ENCODE measurements at regions not wholly inside any gene's neighbourhood (a gene's known extent, or its start where the extent isn't known, plus 50 kb on each side); places are given as distances from the start of the nearest gene placed in this dataset.

DNA sequence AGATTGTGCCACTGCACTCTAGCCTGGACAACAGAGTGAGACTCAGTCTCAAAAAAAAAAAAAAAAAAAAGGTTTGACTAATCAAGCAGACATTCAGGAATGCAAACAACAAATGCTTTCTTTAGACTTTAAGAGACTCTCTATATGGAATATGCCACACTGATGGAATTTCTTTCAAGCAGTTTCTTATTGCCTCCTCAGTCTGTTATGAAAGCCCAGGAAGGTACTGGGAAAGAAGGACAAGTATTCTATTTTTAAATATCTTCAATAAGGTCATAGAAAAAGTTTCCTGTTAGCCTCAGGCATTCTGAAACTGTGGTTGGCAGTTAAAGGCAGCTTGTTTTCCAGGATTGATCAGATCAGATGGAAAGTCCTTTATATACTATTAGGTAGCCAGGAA lies 241.6 kb downstream of the PIK3C3 start:
- Histone ChIP-seq H3K27ac (no peak overlapping the region), H3K36me3 (no peaks in the 10 kb centered on the region), H3K27me3 (no peaks in the 10 kb centered on the region), H3K4me3 (no peak overlapping the region), H3K4me1 (peaks cover 0 to 13% (median 0%) of the 10 kb centered on the region in 4 donors), H3K9me3 (no peaks in the 10 kb centered on the region)
- DNase-seq: no peak
- TF ChIP-seq POLR2A (IDR thresholded peaks at IDR 0.05): no peak
- TF ChIP-seq, protein P1, sequence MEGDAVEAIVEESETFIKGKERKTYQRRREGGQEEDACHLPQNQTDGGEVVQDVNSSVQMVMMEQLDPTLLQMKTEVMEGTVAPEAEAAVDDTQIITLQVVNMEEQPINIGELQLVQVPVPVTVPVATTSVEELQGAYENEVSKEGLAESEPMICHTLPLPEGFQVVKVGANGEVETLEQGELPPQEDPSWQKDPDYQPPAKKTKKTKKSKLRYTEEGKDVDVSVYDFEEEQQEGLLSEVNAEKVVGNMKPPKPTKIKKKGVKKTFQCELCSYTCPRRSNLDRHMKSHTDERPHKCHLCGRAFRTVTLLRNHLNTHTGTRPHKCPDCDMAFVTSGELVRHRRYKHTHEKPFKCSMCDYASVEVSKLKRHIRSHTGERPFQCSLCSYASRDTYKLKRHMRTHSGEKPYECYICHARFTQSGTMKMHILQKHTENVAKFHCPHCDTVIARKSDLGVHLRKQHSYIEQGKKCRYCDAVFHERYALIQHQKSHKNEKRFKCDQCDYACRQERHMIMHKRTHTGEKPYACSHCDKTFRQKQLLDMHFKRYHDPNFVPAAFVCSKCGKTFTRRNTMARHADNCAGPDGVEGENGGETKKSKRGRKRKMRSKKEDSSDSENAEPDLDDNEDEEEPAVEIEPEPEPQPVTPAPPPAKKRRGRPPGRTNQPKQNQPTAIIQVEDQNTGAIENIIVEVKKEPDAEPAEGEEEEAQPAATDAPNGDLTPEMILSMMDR (IDR thresholded peaks at IDR 0.05): no peak
- no peak for ATAC-seq
- intact Hi-C loops (cut with DNase I): no loop called here

DNA sequence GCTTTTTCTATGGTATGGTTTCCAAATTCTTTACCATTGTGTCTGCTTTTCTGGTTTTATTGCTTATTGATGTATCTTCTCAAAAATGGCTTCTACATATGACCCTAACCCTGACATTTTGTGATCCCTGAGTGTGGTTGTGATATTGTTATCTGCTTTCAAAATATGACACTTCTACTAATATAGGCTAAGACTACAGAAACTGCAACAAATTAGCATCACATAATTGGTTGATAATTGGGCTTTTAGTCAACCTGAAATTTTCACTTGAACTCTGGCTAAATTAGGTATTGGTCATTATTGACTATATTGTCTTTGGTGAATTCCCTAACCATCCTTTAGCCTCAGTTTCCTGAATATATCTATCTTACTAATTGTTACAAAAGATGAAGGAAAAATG lies 246.1 kb downstream of the PIK3C3 start:
- no peak for TF ChIP-seq POLR2A (IDR thresholded peaks at IDR 0.05)
- TF ChIP-seq, protein P1 (IDR thresholded peaks at IDR 0.05): no peak
- intact Hi-C loops (cut with DNase I): no loop called here
- ATAC-seq: no peak
- H3K4me3 ChIP-seq: no peak overlapping the region
- H3K4me1 ChIP-seq: peaks cover 0 to 13% (median 0%) of the 10 kb centered on the region in 4 donors
- no peaks in the 10 kb centered on the region for H3K27me3 ChIP-seq
- DNase-seq: no peak
- no peaks in the 10 kb centered on the region for H3K36me3 ChIP-seq
- H3K27ac ChIP-seq: no peak overlapping the region
- H3K9me3 ChIP-seq: no peaks in the 10 kb centered on the region

- no peak overlapping the region for H3K4me3 ChIP-seq
- WGBS (ENCODE audit: insufficient coverage, low coverage, low lambda C conversion rate, missing lambda C conversion rate): 81% methylated on average over 5 of the region's 5 CpGs
Measured at GRCh38 chr18:42211201-42211600, 256.2 kb downstream of the PIK3C3 start.

GRCh38 chr18:42222557-42222956 lies 267.5 kb downstream of the PIK3C3 start:
- intact Hi-C loops (cut with DNase I): no loop called here
- no peak for ATAC-seq
- Histone ChIP-seq H3K4me1 (no peaks in the 10 kb centered on the region), H3K4me3 (no peak overlapping the region), H3K27me3 (no peaks in the 10 kb centered on the region), H3K36me3 (no peaks in the 10 kb centered on the region), H3K27ac (no peak overlapping the region), H3K9me3 (no peaks in the 10 kb centered on the region)
- WGBS (ENCODE audit: insufficient coverage, low coverage, low lambda C conversion rate, missing lambda C conversion rate): 21% methylated on average over 1 of the region's 1 CpG
- no peak for TF ChIP-seq POLR2A (IDR thresholded peaks at IDR 0.05)
- TF ChIP-seq, protein P1 (IDR thresholded peaks at IDR 0.05): no peak
- DNase-seq: no peak

More at GRCh38 chr18:42211201-42211600, 256.2 kb downstream of the PIK3C3 start:
- TF ChIP-seq, protein P1 (IDR thresholded peaks at IDR 0.05): no peak
- TF ChIP-seq POLR2A (IDR thresholded peaks at IDR 0.05): no peak
- no peaks in the 10 kb centered on the region for H3K27me3 ChIP-seq
- H3K36me3 ChIP-seq: no peaks in the 10 kb centered on the region
- DNase-seq (no peak), ATAC-seq (no peak)
- intact Hi-C loops (cut with DNase I): no loop called here
- H3K9me3 ChIP-seq: no peaks in the 10 kb centered on the region
- H3K4me1 ChIP-seq: no peaks in the 10 kb centered on the region
- H3K27ac ChIP-seq: no peak overlapping the region

GRCh38 chr18:42228581-42228980 lies 273.5 kb downstream of the PIK3C3 start:
- Histone ChIP-seq H3K27ac (no peak overlapping the region), H3K4me3 (no peak overlapping the region), H3K27me3 (no peaks in the 10 kb centered on the region), H3K4me1 (no peaks in the 10 kb centered on the region), H3K9me3 (no peaks in the 10 kb centered on the region), H3K36me3 (no peaks in the 10 kb centered on the region)
- intact Hi-C loops (cut with DNase I): no loop called here
- no peak for DNase-seq
- no peak for ATAC-seq
- TF ChIP-seq, protein P1 (IDR thresholded peaks at IDR 0.05): no peak
- TF ChIP-seq POLR2A (IDR thresholded peaks at IDR 0.05): no peak
- WGBS (ENCODE audit: insufficient coverage, low coverage, low lambda C conversion rate, missing lambda C conversion rate): 58% methylated on average over 1 of the region's 1 CpG
